ENCODE measurements at regions not wholly inside any gene's neighbourhood (a gene's known extent, or its start where the extent isn't known, plus 50 kb on each side); places are given as distances from the start of the nearest gene placed in this dataset.

DNA sequence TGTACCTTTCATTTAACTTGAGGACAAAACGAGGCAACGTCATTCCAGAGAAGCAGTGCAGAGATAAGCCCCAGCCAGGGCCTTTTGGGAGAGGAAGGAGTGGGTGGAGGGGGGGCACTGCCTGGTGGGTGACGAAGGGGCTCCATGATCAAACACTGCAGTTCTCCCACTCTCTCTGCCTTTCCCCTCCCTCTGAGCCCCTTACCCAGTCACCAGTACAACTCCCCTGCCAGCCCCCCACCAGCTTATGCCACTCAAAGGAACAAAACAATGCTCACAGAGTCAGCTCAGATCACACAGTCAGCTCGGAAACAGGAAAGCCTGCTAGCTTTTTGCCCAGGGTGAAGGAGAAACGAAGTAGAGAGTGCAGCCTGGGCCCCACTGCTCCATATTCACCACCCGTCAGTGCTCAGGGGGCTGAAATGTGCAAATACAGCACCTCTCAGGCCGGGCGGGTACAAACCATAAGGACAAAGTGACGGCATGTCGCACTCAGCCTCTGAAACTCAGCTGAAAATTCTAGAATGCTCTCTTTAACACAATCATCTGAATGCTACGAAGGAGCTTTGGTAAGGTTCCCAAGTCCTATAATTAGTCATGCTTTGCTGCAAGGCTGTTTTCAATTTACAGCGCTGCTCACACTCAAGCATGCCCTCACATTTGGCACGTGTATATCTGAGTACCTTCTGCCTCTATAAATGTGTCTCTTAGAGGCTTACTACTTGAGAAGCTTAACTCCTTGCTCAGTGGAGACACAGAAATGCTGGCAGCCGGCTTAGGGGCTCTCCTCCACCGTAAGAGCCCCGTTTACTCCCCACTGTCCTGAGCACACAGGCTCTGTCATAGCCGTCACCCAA lies 65.8 kb upstream of the RAB4A start:
- TF ChIP-seq, protein P1, sequence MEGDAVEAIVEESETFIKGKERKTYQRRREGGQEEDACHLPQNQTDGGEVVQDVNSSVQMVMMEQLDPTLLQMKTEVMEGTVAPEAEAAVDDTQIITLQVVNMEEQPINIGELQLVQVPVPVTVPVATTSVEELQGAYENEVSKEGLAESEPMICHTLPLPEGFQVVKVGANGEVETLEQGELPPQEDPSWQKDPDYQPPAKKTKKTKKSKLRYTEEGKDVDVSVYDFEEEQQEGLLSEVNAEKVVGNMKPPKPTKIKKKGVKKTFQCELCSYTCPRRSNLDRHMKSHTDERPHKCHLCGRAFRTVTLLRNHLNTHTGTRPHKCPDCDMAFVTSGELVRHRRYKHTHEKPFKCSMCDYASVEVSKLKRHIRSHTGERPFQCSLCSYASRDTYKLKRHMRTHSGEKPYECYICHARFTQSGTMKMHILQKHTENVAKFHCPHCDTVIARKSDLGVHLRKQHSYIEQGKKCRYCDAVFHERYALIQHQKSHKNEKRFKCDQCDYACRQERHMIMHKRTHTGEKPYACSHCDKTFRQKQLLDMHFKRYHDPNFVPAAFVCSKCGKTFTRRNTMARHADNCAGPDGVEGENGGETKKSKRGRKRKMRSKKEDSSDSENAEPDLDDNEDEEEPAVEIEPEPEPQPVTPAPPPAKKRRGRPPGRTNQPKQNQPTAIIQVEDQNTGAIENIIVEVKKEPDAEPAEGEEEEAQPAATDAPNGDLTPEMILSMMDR (IDR thresholded peaks at IDR 0.05; ENCODE audit: control extremely low read depth, extremely low read depth, low read depth, missing control alignments): no peak
- CTCF ChIA-PET: interaction anchor here (3.3 kb wide), 1 partner anchor 22 kb away, joined by 13 read pairs; no protein-coding TSS in a partner anchor
- POLR2A ChIA-PET: no interaction called here
- no peak for DNase-seq (ENCODE audit: extremely low spot score)

DNA sequence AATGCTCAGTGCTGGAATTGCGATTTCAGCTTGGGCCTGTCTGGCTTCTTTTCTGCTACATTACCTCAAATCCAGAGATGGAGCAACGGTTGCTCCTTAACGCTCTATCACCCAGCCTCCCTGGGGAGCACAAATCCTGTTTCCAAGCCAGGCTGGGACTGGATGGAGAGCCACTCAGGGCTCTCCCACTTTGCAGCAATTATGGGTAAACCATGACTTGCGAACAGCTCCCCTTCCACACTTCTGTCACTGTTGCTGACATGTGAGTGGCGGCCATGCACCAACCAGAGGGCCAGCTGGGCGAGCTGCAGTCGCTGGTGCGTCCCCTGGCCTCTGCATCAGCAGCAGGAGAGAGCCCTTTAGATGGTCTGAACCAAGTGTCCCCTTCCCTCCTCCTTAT lies 65.1 kb upstream of the RAB4A start:
- POLR2A ChIA-PET: no interaction called here
- CTCF ChIA-PET: interaction anchor here (3.3 kb wide), 1 partner anchor 21 kb away, joined by 13 read pairs; no protein-coding TSS in a partner anchor
- TF ChIP-seq, protein P1 (IDR thresholded peaks at IDR 0.05; ENCODE audit: control extremely low read depth, extremely low read depth, low read depth, missing control alignments): no peak
- no peak for DNase-seq (ENCODE audit: extremely low spot score)

DNA sequence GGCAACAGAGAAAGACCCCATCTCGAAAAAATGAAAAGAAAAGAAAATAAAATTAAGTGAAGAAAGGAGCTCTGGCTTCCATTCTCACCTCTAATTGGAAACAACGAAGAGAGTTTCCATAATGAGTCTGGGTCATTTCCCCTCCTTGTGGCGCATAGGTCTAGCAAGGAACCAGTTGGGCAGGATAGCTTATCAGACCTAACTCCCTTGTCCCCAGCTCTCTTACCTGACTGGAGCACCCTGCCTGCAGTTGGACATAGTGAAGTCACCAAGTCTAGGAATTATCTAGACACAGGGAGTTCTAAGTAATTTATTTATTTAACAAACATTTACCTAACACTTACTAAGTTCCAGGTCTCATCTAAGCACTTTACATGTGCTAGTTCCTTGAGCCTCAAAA lies 63.0 kb upstream of the RAB4A start:
- DNase-seq (ENCODE audit: extremely low spot score): no peak
- ChIA-PET CTCF (interaction anchor here (3.3 kb wide), 1 partner anchor 19 kb away, joined by 13 read pairs; no protein-coding TSS in a partner anchor), POLR2A (no interaction called here)
- TF ChIP-seq, protein P1 (IDR thresholded peaks at IDR 0.05; ENCODE audit: control extremely low read depth, extremely low read depth, low read depth, missing control alignments): no peak

DNA sequence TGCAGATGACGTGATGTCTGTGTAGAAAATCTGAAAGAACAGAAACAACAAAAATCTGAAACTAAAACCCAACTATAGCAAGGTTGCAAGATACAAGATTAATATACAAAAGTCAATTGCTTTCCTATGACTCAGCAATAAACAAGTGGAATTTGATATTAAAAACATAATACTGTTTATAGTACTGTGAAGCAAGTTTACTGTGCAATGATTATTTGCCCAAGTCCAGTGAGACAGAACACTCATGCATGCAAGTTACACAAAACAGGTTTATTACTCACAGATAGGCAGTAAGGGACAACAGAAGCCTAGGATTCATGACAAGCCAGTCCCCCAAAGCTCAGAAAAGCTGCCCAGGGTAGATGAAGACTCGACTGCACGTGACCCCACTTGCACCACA lies 62.4 kb upstream of the RAB4A start:
- TF ChIP-seq, protein P1 (IDR thresholded peaks at IDR 0.05; ENCODE audit: control extremely low read depth, extremely low read depth, low read depth, missing control alignments): no peak
- DNase-seq (ENCODE audit: extremely low spot score): no peak
- CTCF ChIA-PET: interaction anchor here (3.3 kb wide), 1 partner anchor 18 kb away, joined by 13 read pairs; no protein-coding TSS in a partner anchor
- POLR2A ChIA-PET: no interaction called here

DNA sequence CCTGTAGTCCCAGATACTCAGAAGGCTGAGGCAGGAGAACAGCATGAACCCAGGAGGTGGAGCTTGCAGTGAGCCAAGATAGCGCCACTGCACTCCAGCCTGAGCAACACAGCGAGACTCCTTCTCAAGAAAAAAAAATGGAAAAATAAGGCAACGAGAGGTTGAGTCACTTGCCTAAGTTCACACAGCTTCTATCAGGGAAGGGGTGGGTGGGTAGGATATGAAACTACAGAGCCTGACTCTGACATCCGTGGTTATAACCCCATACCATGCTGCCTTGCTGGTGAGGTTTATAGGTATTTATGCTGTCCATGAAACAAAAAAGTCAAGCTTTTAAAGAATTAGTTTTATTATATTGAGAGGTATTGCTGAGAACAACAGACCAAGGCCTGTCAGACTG lies 61.5 kb upstream of the RAB4A start:
- no peak for DNase-seq (ENCODE audit: extremely low spot score)
- ChIA-PET POLR2A (interaction anchor here (0.6 kb wide), 1 partner anchor 38 kb away, joined by 5 read pairs; no protein-coding TSS in a partner anchor), CTCF (no interaction called here)
- TF ChIP-seq, protein P1 (IDR thresholded peaks at IDR 0.05; ENCODE audit: control extremely low read depth, extremely low read depth, low read depth, missing control alignments): no peak

DNA sequence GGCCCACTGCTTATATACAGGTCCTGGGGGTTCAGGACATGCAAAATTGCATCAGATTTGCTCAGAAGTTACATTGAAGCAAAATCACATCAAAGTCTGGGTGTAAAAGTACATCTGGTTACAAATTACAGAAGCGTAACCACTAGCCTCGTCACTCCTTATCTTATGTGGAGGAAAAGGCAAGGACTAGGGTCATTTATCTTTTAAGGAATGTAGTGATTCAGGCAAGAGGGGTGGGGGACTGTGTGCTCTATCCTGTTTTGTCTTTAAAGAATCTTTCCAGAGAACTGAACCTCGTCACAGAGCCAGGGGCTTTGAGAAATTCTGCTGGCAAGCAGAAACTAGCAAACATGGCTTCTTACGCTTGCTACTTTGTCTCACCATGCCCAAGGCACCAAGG lies 61.1 kb upstream of the RAB4A start:
- ChIA-PET CTCF (no interaction called here), POLR2A (no interaction called here)
- no peak for DNase-seq (ENCODE audit: extremely low spot score)
- TF ChIP-seq, protein P1 (IDR thresholded peaks at IDR 0.05; ENCODE audit: control extremely low read depth, extremely low read depth, low read depth, missing control alignments): no peak
